Tibial nerve (tissue), 4 donors: ENCODE measurements at regions not wholly inside any gene's neighbourhood (a gene's known extent, or its start where the extent isn't known, plus 50 kb on each side); places are given as distances from the start of the nearest gene placed in this dataset.

Experiments
- EP300 ChIP-seq, 2 donors: sonication (generic); formaldehyde crosslinking; IDR thresholded peaks; one replicate each; pipeline ENCODE4 v1.6.1; 2017; ENCODE audit warnings: antibody characterized with exemption in 2 of 2, mild to moderate bottlenecking in 1 of 2
- POLR2A ChIP-seq, 2 donors: fragments of 450-650 bp; IDR thresholded peaks; one replicate each; pipeline ENCODE4 v1.6.1; 2017; ENCODE audit warnings: antibody characterized with exemption in 2 of 2, mild to moderate bottlenecking in 2 of 2, moderate library complexity in 2 of 2
- TF ChIP-seq, protein P1 (sequence below), 5 experiments: fragments of 200-600 bp in 3 of 5; fragments of 450-650 bp in 2 of 5; sonication (generic) in 3 of 5; IDR thresholded peaks; one replicate each; pipeline ENCODE4 v1.5.1; 2016 to 2019; ENCODE audit warnings: antibody characterized with exemption in 5 of 5, mild to moderate bottlenecking in 3 of 5, moderate library complexity in 2 of 5

DNA sequence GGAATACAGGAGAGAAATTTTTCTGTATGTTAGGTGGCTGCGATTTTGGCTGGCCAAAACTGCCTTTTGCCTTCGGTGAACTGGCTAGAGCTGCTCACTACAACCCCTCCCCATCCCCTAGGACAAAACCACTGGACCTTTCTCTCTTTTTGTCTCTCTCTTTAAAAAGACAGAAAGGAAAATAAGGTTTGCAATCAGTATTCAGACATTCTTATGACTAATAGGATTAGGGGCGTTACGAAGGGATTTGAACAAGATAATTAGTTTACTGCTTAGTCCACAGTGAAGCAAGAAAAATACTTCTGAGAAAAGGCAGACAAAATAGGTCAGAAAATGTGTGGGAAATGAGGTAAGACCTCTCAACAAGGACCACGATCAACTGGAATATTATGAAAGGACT lies 180.4 kb downstream of the SLIT2 start:
- TF ChIP-seq, protein P1, sequence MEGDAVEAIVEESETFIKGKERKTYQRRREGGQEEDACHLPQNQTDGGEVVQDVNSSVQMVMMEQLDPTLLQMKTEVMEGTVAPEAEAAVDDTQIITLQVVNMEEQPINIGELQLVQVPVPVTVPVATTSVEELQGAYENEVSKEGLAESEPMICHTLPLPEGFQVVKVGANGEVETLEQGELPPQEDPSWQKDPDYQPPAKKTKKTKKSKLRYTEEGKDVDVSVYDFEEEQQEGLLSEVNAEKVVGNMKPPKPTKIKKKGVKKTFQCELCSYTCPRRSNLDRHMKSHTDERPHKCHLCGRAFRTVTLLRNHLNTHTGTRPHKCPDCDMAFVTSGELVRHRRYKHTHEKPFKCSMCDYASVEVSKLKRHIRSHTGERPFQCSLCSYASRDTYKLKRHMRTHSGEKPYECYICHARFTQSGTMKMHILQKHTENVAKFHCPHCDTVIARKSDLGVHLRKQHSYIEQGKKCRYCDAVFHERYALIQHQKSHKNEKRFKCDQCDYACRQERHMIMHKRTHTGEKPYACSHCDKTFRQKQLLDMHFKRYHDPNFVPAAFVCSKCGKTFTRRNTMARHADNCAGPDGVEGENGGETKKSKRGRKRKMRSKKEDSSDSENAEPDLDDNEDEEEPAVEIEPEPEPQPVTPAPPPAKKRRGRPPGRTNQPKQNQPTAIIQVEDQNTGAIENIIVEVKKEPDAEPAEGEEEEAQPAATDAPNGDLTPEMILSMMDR (IDR thresholded peaks at IDR 0.05): no peak
- no peak for TF ChIP-seq POLR2A (IDR thresholded peaks at IDR 0.05)
- no peak for TF ChIP-seq EP300 (IDR thresholded peaks at IDR 0.05)
